ENCODE measurements at regions not wholly inside any gene's neighbourhood (a gene's known extent, or its start where the extent isn't known, plus 50 kb on each side); places are given as distances from the start of the nearest gene placed in this dataset.
"Not testable (repeated sequence)": the region's sequence is repeated elsewhere in the genome, so short reads cannot be mapped to it uniquely, and the experiment has no call there.

GRCh38 chr3:70737666-70738290 is 425.3 kb upstream of the MDFIC2 start:
- DNase-seq (ENCODE audit: low spot score), result no peak

- DNase-seq (ENCODE audit: low spot score), result no peak
Observed at GRCh38 chr3:70736009-70736408, 423.6 kb upstream of the MDFIC2 start.

- no peak for DNase-seq (ENCODE audit: low spot score)
Observed at GRCh38 chr3:70734756-70735155, 422.3 kb upstream of the MDFIC2 start.

- DNase-seq (ENCODE audit: low spot score), result no peak
Observed at GRCh38 chr3:70731046-70731445, 418.6 kb upstream of the MDFIC2 start.

GRCh38 chr3:70729845-70730244 is 417.4 kb upstream of the MDFIC2 start:
- no peak for DNase-seq (ENCODE audit: low spot score)

GRCh38 chr3:70728311-70728710 is 415.9 kb upstream of the MDFIC2 start:
- DNase-seq (ENCODE audit: low spot score), result no peak

- DNase-seq (ENCODE audit: low spot score), result no peak
Observed at GRCh38 chr3:70726961-70727360, 414.5 kb upstream of the MDFIC2 start.

GRCh38 chr3:70726096-70726938 is 413.9 kb upstream of the MDFIC2 start:
- no peak for DNase-seq (ENCODE audit: low spot score)

GRCh38 chr3:70722018-70722417 is 409.6 kb upstream of the MDFIC2 start:
- DNase-seq (ENCODE audit: low spot score), result no peak

- DNase-seq (ENCODE audit: low spot score), result no peak
Observed at GRCh38 chr3:70716832-70717231, 404.4 kb upstream of the MDFIC2 start.

GRCh38 chr3:70712449-70713082 is 400.1 kb upstream of the MDFIC2 start:
- no peak for DNase-seq (ENCODE audit: low spot score)

- no peak for DNase-seq (ENCODE audit: low spot score)
Observed at GRCh38 chr3:70703305-70704102, 391.1 kb upstream of the MDFIC2 start.

- DNase-seq (ENCODE audit: low spot score), result no peak
Observed at GRCh38 chr3:70702132-70702531, 389.7 kb upstream of the MDFIC2 start.

- no peak for DNase-seq (ENCODE audit: low spot score)
Observed at GRCh38 chr3:70684701-70685100, 372.3 kb upstream of the MDFIC2 start.

GRCh38 chr3:70675810-70676209 is 363.4 kb upstream of the MDFIC2 start:
- DNase-seq (ENCODE audit: low spot score), result not testable (repeated sequence)

- no peak for DNase-seq (ENCODE audit: low spot score)
Observed at GRCh38 chr3:70658513-70659310, 346.3 kb upstream of the MDFIC2 start.

GRCh38 chr3:70657454-70657853 is 345.0 kb upstream of the MDFIC2 start:
- no peak for DNase-seq (ENCODE audit: low spot score)

GRCh38 chr3:70647823-70648222 is 335.4 kb upstream of the MDFIC2 start:
- no peak for DNase-seq (ENCODE audit: low spot score)

- DNase-seq (ENCODE audit: low spot score), result no peak
Observed at GRCh38 chr3:70647094-70647493, 334.7 kb upstream of the MDFIC2 start.

GRCh38 chr3:70646635-70647034 is 334.2 kb upstream of the MDFIC2 start:
- DNase-seq (ENCODE audit: low spot score), result no peak

GRCh38 chr3:70640481-70640880 is 328.0 kb upstream of the MDFIC2 start:
- DNase-seq (ENCODE audit: low spot score), result no peak
